ENCODE measurements at regions not wholly inside any gene's neighbourhood (a gene's known extent, or its start where the extent isn't known, plus 50 kb on each side); places are given as distances from the start of the nearest gene placed in this dataset.

DNA sequence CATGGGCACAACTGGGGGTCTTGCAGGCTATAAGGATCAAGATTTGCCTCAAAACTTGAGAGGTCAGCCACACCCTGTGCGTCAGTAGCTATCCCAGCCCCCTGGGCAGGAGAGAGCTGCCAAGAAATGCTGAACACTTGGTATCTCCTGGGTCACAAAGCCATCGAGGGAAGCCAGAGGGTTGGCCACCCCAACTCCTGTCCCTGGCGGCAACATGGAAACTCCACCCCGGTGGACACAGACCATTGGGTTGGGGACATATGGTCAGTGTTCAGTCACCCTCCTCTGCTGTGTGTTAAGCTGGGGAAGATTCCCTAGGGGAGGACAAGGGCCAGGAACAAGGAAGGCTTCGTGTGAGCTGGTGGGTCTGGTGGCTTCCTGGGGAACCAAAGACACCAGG is 140.6 kb downstream of the C5orf15 start:
- FAIRE-seq: no peak

DNA sequence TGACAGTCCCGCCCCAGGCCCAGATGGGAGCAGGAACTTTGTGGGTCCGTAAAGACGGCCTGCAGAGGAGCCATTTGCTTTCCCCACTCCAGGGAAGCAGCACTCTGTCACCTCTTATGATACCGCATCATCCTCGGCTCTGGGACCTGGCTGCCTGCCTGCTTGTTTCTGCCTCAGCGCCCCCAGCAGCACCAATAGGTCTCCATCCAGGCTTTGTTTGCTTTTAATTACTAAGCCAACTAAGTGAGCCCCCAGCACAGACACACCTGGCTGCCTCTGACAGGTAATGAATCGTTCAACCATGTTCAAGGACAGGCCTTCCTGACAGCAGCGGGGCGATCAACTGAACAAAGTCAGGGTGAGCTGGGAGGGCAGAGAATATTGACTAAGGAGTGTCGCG is 141.4 kb downstream of the C5orf15 start:
- no peak for FAIRE-seq

DNA sequence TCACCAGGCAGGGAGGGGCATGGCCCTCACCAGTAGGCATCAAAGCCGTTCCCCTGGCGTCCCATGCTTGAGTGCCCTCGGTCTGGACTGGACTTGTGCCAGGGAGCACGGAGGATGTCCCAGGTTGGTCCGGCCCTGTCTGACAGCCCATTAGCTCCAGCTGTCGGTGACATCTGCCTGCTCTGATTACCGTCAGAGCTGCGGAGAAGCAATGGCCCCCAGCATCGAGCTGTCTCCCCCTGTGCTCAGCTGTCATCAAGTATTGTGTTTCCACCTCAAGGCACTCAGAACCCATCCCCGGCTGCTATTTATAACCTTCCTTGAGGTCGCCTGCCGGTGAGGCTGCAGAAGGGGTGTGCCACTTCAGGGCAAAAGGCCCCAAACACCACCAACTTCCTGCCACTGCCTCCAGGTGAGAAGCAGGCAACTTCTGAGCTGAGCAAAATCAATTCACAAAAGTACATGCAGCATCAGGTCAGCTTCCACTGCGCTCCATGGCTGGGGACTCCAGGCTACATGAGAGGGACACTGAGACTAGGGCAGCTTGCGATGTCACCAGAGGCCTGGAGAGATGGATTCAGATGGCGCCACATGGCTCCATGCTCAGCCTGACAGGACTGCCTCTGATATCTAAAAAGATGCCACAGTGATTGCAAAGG is 142.7 kb downstream of the C5orf15 start:
- FAIRE-seq: no peak

DNA sequence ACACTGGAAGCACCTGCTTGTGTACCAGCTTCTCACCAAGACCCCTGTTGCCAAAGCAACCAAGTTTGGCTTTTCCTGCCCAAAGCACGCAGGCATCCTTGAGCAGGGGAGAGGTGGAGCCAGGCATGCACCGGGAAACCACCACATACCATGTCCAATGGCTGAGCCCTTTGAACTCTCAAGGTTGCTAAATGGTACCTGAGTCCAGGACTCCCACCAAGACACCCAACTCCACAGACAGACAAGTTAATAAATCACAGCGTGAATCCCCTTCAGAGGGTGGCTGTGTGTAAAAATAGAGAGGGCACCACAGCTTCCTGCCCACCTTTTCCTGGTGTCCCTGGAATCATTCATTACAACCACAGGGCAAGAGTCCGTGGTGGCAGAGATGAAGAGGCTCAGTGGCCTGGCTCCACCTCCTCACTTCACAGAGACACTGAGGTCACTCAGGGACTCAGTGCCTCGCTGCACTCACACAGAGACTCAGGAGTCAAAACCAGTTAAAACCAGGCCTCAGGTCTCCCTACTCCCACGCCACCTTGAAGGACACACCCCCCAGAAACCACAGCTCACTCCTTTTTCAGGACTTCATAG is 143.7 kb downstream of the C5orf15 start:
- FAIRE-seq: no peak

DNA sequence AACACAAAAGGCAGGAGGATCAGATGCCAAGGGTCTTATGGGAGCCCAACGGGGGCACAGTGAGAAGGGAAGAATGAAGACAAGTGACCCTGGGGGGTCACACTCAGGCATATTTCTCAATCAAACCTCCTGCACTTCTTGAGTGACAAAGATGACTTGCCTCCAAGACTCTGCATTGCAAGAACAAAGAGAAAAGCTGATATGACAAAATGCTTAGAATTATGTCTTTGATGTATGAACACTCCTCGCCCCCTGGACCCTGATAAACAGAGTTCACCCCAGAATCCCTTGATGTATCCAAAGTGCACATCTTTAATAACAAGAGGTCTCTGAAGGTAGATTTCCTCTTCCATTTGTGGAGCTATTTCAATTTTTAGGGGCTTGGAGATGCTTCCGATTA is 146.5 kb downstream of the C5orf15 start:
- no peak for FAIRE-seq

DNA sequence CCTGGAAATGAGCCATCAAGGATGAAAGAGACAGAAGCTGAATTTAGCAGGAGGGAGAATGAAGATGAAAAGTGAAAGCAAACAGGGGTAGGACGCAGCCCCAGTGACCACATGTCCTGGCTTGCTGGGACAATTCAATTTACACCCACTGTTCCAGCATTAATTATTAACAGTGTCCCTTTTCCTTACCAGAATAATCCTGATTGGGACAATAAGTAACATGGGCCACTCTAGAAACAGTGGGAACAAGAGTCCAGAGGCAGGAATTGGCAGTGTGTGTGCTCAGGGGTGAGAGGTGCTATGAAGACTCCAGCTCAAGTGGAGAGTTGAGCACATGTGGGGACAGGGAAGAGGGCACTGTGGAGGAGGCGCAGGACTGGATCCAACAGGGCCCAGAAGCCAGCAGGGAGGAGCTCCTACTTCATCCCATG is 147.1 kb downstream of the C5orf15 start:
- no peak for FAIRE-seq

DNA sequence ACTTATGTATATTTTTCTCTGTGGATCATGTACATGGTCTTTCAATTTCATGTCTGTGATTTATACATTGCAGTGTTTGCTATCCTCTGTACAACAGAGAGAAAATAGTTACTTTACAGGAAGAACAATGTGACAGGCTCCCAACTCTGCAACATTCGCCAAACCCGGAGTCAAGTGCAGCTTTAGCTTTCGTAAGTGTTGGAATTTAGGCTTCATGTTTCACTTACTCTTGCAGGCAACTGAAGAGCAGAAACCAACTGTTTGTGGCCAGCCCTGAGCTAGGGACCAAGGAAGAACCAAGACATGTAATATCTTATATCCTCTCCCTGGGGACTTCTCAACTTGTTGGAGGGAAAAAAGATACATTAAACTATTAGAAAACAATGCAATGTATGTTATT is 147.9 kb downstream of the C5orf15 start:
- no peak for FAIRE-seq

DNA sequence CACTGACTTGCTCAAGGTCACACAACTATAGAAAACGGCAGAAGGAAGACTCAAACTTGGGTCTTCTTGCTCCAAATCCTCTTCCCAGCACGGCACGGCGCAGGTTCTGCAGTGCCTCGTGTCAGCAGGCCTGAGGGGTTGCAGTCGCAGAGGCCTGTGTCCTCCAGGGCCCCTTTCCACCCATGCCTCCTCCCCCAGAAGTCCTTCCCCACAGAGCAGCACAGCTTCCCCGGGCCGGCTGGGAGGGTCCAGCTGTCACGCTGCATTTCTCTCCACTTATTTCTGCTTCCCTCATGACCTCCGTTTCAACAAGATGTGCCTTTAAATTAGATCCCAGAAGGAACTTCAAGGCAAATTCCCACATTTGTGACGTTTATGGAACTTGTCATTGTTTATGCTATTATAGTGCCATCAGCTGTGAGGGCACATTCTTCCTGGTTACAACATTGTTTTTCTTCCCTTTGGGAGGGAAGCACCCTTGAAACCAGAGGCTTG is 148.4 kb downstream of the C5orf15 start:
- no peak for FAIRE-seq

DNA sequence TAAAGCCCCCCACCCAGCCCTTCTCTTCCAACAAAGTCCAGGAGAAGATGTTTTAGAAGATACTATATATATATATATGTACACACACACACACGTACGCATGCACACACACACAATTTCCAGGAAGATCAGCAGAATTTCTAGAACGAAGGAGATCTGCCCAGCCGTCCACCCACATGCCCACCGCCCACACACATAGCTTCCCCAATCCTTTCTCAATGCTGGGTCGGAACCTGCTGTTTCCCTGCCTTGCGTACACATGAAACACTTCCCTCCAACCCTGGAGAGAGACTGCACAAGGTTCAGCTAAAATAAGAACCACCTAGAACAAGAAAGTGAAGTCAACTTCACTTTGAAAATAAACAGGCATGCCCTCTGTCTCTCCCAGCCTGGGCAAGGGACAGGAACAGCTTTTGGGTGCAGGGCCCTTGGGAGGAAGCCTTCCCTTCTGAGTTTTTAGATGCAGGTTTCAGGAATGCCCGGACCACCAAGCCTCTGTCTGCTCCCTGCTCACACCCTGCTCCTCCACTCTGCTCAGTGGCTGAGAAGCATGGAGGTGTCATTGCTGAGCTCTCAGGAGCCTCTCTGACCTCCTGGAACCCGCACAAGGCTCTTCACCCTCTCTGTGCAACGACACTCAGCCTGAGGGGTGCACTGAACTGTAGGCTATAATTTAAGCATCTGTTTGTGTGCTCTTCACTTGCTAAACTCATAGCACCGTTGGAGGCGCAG is 149.4 kb downstream of the C5orf15 start:
- FAIRE-seq: no peak

DNA sequence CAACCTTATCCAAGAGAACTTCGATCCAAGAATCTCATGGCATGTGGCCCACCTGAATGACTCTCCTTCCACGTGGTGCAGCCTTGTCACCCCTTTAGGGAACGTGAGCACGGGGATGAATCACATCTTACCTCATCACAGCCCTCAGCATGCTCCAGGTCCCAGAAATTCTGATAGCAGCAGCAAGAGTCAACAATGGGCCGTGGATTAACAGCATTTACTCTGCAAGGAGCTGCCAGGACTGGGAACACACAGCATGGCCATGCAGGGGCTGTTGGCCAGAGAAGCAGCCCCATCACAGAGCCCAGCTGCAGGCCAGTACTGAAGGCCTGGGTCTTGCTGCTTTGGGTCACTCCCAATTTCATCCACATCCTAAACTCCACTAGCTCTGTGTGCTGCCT is 150.4 kb downstream of the C5orf15 start:
- FAIRE-seq: no peak

DNA sequence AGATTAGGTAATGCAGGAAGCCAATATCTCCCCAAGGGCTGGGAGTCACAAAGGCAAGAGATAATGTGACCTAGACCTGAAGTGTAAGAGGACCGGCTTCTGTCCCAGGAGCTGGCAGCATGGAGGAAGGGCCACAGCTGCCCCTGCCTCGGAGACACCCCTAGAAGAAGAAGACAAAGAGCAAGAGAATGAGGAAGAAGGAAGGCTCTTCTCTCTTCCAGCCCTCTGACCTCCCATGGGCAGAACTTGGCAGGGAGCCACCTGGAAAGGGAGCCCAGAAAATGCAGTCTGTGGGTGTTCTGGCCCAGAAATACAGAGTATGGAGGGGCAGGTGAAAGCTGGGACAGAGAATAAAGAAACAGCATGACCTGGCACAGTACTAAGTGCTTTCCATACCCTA is 151.0 kb downstream of the C5orf15 start:
- FAIRE-seq: no peak

DNA sequence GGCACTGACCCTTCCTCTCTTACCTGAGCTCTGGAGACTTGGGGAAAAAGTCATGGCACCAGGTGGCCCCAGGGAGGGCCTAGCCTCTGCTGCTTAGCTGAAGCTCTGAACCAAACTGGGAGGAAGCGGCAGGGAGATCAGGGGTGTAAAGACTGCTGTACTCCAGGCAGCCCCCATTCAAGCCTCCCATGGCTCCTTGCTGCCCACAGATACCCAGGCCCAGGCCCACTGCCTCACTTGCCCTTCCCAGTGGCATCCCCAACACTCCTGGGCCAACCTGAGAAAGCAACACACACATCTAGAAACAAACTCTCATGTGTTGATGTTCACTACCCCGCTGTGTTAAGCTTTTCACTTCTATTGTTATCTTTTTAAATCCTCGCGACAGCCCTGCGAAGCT is 151.6 kb downstream of the C5orf15 start:
- FAIRE-seq: no peak

DNA sequence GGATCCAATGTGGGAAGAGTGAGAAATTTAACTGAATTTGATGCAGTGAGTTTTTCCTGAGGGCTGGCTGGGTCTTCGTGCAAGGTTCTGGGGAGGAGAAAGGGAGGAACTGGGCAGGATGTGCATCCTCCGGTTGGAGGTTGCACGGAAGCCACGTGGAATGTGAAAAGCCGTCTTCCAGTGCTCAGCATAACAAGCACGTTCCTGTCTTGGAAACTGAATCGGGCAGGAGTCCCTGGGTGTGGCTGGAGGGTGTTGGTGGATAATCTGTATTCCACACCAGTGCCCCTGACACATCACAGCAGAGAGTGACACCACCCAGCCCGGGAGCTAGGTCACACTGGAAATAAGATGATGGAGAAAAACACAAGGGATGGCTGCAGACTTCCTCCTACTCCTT is 154.3 kb downstream of the C5orf15 start:
- no peak for FAIRE-seq

DNA sequence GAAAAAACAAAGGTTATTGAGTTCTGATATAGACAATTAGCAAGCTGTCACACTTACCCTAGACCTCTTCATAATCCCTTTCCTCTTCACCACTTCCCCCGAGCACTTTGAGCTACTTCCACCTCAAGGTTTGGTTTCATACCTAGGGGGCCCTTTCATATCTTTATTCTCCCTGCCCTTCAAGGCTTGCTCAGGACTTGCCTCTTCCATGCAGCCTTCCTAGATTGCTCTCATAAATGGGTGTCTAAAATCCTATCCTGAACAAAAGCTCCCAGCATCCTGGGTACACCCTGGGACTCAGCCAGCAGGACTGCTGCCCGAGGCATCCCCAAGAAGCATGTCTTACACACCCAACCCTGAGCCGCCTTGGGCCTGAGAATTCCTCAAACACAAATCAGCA is 157.3 kb downstream of the C5orf15 start:
- no peak for FAIRE-seq

DNA sequence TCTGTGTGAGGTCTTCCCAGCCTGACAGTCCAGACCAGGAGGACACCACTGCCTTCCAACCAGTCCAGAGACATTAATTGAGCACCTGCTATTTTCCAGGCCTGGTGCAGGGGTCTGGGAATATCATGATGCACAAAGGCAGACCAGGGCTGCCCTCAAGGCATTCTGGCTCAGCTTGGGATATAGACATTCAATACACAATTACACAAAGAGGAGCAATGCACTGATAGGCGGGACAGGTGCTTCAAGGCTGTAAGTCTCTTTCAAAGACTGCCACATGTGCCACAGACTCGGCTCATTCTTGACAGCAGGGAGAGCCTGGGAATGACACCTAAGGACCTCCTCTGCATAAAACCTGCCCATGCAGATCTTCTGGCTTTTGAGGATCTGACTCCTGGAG is 158.6 kb downstream of the C5orf15 start:
- FAIRE-seq: no peak

DNA sequence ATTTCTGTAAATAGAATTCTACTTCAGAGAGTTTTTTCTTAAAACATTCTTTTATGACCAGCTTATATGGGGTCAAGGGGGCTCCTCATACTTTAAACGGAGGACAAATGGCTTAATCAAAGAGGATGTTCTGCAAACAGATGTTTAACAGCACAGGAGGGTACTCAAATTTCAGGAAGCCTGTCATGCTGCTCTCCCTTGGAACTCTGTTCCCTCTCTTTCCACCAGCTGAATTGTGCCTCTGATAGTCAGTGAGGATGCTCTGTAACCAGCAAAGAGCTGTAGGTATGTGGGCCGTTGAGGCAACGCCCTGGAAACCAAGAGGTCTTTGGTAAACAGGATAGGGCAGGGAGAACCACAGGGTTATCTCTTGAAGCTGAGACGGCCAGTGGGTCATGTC is 161.1 kb downstream of the C5orf15 start:
- FAIRE-seq: no peak

DNA sequence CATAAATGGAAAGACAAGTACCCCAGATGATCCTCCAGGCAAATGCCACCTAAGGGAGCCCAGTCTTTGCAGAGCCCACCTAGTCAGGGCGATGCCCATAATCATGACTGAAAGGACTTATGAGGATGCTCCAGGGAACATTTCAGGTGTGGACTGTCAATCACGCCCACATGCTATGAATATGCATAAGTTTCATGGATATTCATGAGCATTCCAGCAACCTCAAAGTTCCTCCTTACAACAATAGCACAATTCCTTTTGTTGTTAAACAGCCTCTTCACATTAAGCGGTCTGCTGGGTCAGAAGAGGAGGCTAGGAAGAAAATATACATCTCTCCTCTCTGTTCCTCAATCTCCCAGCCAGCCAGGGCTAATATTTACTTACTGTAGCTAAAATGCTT is 161.6 kb downstream of the C5orf15 start:
- FAIRE-seq: no peak

DNA sequence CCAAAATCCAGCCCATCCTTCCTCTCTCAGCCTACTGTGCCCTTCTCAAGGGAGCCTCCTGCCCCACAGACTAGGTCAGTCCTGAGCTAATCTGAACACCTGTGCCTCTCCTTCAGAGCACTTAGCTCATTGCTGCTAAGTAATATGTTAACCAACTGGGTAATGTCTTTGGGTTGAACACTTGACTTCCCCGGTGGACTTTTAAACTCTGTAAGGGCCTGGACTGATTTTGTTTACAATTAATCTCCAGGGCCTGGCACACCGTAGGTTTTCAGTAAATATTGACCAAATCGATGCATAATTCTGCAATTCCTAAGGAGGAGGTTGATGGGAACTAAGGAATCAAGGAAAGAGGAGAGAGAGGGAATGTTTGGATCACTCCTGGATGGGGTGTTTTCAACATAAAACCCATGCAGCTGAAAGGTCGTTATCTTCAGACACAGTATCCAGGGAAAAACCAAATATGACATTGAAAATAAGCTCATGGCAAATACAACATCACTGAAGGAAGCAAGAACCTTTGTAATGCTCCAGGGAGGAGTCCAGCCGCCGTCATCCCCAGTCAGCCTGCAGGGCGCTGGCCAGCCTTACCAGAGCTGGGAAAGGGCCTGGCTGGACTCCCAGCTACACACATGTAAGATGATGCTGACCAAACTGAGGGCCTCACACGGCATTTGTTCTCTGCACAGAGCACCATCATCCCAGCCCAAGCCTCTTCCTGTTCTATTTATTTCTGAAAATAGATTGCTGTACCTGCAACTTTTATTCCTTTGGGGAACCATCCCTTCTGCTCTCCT is 166.3 kb downstream of the C5orf15 start:
- FAIRE-seq: no peak

DNA sequence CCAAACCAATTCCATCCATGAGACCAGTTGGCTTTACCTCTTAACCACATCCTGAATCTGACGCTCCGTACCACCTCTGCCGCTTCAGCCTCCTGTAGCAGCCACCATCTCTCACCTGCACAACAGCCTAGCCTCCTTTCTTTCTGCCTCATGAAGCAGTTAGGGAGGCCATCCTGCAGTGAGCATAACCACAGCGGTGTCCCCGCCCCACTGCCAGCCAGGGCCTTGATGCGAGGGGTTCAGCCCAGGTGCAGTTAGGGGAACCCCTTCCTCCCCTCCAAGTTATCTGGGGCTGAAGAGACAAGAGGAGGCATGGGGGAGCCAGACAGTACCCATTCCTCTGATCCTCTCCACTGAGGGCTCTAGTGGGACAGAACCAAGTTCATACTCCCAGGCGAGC is 167.0 kb downstream of the C5orf15 start:
- no peak for FAIRE-seq

DNA sequence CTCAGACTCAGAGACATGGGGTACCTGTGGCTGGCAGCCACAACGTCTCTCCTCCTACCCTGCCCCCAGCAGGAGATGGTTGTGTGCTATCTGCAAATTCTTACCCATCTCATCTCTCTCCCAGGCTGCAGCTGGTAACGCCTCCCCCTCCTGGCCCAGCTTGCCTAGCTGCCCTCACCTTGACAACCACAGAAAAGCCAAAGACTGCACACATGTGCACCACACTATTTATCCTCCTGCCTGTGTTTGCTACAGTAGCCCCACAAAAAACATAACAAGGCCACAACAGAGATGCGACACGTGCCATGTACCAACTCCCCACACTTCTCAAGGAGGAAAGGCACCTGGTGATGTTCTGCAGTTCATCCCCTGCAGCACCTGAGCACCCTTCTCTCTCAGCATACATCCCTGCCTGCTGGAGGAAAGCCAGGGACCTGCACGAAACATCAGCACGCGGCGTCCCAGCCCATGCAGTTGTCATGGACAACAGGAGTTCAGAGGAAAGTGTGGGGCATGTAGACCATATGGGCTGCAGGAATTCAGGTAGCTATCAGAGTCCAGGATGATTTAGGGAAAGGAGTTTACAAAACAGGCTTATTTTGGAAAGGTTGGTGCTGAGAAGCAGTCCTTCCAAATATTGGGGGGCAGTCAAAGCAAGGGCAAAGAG is 168.7 kb downstream of the C5orf15 start:
- no peak for FAIRE-seq

DNA sequence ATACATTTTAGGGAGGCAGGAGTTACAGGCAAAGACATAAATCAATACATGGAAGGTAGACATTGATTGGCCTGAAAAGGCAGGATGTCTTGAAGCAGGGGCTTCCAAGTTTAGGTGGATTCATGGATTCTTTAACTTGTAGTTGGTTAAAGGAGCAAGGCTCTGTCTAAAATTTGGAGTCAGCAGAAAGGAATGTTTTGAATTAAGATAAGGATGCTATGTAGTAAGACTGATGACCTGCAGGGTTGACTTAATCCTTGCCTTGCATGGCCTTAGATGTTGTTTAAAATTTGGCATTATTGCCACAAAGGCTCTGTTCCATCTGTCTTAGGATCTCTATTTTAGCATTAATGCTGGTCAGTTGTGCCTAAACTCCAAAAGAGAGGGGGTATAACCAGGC is 171.3 kb downstream of the C5orf15 start:
- FAIRE-seq: no peak

DNA sequence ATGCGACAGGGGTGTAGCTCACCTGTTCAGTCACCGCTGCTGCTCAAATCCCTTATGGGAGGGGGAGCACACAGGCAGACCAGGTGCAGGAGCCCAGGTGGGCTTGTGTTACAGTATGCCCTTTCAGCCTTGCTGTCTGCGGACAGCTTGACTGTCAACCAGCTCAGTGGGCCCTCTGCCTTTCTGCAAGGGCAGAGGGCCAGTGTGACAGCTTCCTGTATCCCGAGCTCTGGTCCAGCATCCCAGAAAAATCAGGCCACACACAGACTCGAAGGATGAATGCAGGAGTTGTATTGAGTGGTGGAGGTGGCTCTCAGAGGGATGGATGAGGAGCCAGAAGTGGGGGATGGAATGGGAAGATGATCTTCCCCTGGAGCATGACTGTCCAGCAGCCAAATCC is 172.2 kb downstream of the C5orf15 start:
- FAIRE-seq: no peak

Measured in TTC549 (cell line).